Uterus (tissue), 2 donors: ENCODE measurements at regions not wholly inside any gene's neighbourhood (a gene's known extent, or its start where the extent isn't known, plus 50 kb on each side); places are given as distances from the start of the nearest gene placed in this dataset.

Source experiments
- POLR2A ChIP-seq, 2 donors: fragments of 450-650 bp; IDR thresholded peaks; one replicate each; pipeline ENCODE4 v1.6.1; 2016; ENCODE audit warnings: antibody characterized with exemption in 2 of 2, mild to moderate bottlenecking in 1 of 2, moderate library complexity in 1 of 2
- TF ChIP-seq, protein P1 (sequence below), 4 experiments: fragments of 200-600 bp in 2 of 4; fragments of 450-650 bp in 2 of 4; sonication (generic) in 2 of 4; IDR thresholded peaks; one replicate each; pipeline ENCODE4 v1.5.1; 2016 to 2019; ENCODE audit warnings: antibody characterized with exemption in 4 of 4, mild to moderate bottlenecking in 2 of 4, moderate library complexity in 1 of 4

DNA sequence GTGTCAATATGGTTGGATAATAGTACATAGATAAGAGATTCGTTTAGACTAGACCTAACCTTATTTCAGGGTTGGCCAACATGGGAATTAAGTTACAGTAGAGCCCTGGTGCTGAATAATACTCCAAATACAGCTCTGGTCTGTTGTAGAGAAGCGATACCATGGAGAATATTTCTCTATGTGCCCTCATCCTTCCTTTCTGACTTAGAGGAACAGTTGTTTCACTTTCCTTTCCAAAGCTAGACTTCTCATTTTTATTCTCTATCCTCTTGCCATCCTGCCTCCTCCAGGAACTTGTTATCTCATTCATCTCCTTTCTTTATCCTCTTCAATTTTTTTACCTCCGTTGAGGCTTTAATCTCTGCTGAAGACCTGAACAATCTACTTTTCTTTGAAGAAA lies 68.9 kb downstream of the EDN1 start:
- TF ChIP-seq, protein P1, sequence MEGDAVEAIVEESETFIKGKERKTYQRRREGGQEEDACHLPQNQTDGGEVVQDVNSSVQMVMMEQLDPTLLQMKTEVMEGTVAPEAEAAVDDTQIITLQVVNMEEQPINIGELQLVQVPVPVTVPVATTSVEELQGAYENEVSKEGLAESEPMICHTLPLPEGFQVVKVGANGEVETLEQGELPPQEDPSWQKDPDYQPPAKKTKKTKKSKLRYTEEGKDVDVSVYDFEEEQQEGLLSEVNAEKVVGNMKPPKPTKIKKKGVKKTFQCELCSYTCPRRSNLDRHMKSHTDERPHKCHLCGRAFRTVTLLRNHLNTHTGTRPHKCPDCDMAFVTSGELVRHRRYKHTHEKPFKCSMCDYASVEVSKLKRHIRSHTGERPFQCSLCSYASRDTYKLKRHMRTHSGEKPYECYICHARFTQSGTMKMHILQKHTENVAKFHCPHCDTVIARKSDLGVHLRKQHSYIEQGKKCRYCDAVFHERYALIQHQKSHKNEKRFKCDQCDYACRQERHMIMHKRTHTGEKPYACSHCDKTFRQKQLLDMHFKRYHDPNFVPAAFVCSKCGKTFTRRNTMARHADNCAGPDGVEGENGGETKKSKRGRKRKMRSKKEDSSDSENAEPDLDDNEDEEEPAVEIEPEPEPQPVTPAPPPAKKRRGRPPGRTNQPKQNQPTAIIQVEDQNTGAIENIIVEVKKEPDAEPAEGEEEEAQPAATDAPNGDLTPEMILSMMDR (IDR thresholded peaks at IDR 0.05) = no peak
- TF ChIP-seq POLR2A (IDR thresholded peaks at IDR 0.05) = no peak
